Keratinocyte (primary cell): ENCODE measurements at regions not wholly inside any gene's neighbourhood (a gene's known extent, or its start where the extent isn't known, plus 50 kb on each side); places are given as distances from the start of the nearest gene placed in this dataset.

Experiments used
- DNase-seq: peaks from one replicate; pipeline ENCODE4 v3.0.0-alpha.2; 2011; ENCODE audit warnings: low read depth, missing footprints, low spot score
- FAIRE-seq: peaks from 2 replicates; lab custom pipeline; 2011; peaks lifted over from hg19 to GRCh38; lab: Jason Lieb, UNC
- H2AFZ ChIP-seq: 2 replicates; pipeline ENCODE4 v1.6.0; 2012; ENCODE audit warnings: low read length, control low read depth, inconsistent platforms; ENCODE audit not compliant: control insufficient read depth
- H3K27ac ChIP-seq: 2 replicates; pipeline ENCODE4 v1.5.1; 2011; ENCODE audit warnings: low read length; ENCODE audit not compliant: control insufficient read depth, insufficient read depth
- H3K27me3 ChIP-seq: 3 replicates; pipeline ENCODE4 v1.6.0; 2011; ENCODE audit warnings: low read length; ENCODE audit not compliant: control insufficient read depth, insufficient read depth; ENCODE audit errors: extremely low read depth
- H3K36me3 ChIP-seq, 2 experiments: 2 replicates in 1 of 2; 3 replicates in 1 of 2; pipeline ENCODE4 v1.5.1; 2011; ENCODE audit warnings: low read length in 2 of 2, mild to moderate bottlenecking in 1 of 2; ENCODE audit not compliant: control insufficient read depth in 2 of 2, insufficient read depth in 2 of 2; ENCODE audit errors: extremely low read depth in 1 of 2
- H3K4me1 ChIP-seq: 3 replicates; pipeline ENCODE4 v1.5.1; 2011; ENCODE audit warnings: low read length; ENCODE audit not compliant: control insufficient read depth, insufficient read depth; ENCODE audit errors: extremely low read depth
- H3K4me2 ChIP-seq: 3 replicates; pipeline ENCODE4 v1.6.0; 2011; ENCODE audit warnings: low read depth, low read length; ENCODE audit not compliant: control insufficient read depth, insufficient read depth; ENCODE audit errors: extremely low read depth
- H3K4me3 ChIP-seq, 3 experiments: fragments of 200-600 bp in 1 of 3; sonication (generic) in 1 of 3; 2 replicates in 2 of 3; 3 replicates in 1 of 3; pipeline ENCODE4 v1.5.1; 2011 to 2016; ENCODE audit warnings: low read length in 3 of 3, mild to moderate bottlenecking in 3 of 3, control low read depth in 2 of 3, inconsistent platforms in 1 of 3, low read depth in 1 of 3, mixed read lengths in 1 of 3, mixed run types in 1 of 3, moderate library complexity in 1 of 3; ENCODE audit not compliant: control insufficient read depth in 2 of 3, insufficient read depth in 2 of 3; ENCODE audit errors: extremely low read depth in 1 of 3
- H3K79me2 ChIP-seq: 2 replicates; pipeline ENCODE4 v1.6.0; 2012; ENCODE audit warnings: low read length; ENCODE audit not compliant: control insufficient read depth, insufficient read depth
- H3K9ac ChIP-seq: 3 replicates; pipeline ENCODE4 v1.6.0; 2011; ENCODE audit warnings: low read length; ENCODE audit not compliant: control insufficient read depth, insufficient read depth; ENCODE audit errors: extremely low read depth
- H3K9me1 ChIP-seq: 3 replicates; pipeline ENCODE4 v1.6.0; 2011; ENCODE audit warnings: low read length; ENCODE audit not compliant: control insufficient read depth, insufficient read depth; ENCODE audit errors: extremely low read depth
- H3K9me3 ChIP-seq: 2 replicates; pipeline ENCODE4 v1.5.1; 2012; ENCODE audit warnings: low read depth, low read length; ENCODE audit not compliant: control insufficient read depth
- H4K20me1 ChIP-seq: 3 replicates; pipeline ENCODE4 v1.6.0; 2011; ENCODE audit warnings: low read length; ENCODE audit not compliant: control insufficient read depth, insufficient read depth; ENCODE audit errors: extremely low read depth
- EZH2 ChIP-seq: IDR thresholded peaks from one replicate; pipeline ENCODE4 v1.6.1; 2012; ENCODE audit warnings: inconsistent platforms, mild to moderate bottlenecking, low read length, moderate library complexity
- dilution Hi-C: fragments of 300-500 bp; cut with MboI; formaldehyde crosslinking; loops from one replicate; pipeline ENCODE4 v1.7.0; 2020; ENCODE audit warnings: low sequenced_read_pairs; ENCODE audit not compliant: extremely low pct_ligation_motif_present
- TF ChIP-seq, protein P1 (sequence below), 3 experiments: IDR thresholded peaks in 1 of 3; conservative IDR thresholded peaks in 1 of 3; optimal IDR thresholded peaks in 1 of 3; 2 replicates in 2 of 3; 3 replicates in 1 of 3; pipeline versions ENCODE3 to v1.5.1; 2011; ENCODE audit warnings: low read length in 3 of 3, mild to moderate bottlenecking in 3 of 3, moderate library complexity in 2 of 3, control low read depth in 1 of 3, inconsistent platforms in 1 of 3; ENCODE audit not compliant: insufficient read depth in 2 of 3; ENCODE audit errors: extremely low read depth in 1 of 3

DNA sequence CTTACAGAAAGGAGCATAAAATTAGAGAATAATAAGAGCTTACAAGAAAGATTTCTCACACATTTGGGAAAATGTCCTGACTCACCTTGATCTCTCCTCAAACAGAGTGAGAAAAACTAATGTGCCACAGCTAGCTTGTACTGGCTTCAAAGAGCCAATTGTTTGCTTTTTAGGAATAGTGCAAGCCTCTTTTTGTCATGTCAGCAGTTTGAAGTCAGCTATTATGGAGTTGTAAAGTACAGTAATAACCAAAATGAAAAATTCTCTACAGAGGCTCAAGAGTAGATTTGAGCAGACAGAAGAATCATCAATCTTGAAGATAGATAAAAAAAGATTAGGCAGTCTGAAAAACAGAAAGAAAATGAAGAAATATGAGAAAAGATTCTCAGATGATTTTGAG lies 313.4 kb upstream of the GPR149 start:
- Histone ChIP-seq H3K4me3 (no peak overlapping the region), H3K4me1 (no peaks in the 10 kb centered on the region), H4K20me1 (no peaks in the 10 kb centered on the region), H3K27me3 (no peaks in the 10 kb centered on the region), H3K9me1 (no peaks in the 10 kb centered on the region), H2AFZ (no peak overlapping the region), H3K4me2 (no peak overlapping the region), H3K79me2 (no peaks in the 10 kb centered on the region), H3K36me3 (no peaks in the 10 kb centered on the region), H3K9ac (no peak overlapping the region), H3K9me3 (no peaks in the 10 kb centered on the region), H3K27ac (no peak overlapping the region)
- no peak for TF ChIP-seq EZH2
- TF ChIP-seq, protein P1, sequence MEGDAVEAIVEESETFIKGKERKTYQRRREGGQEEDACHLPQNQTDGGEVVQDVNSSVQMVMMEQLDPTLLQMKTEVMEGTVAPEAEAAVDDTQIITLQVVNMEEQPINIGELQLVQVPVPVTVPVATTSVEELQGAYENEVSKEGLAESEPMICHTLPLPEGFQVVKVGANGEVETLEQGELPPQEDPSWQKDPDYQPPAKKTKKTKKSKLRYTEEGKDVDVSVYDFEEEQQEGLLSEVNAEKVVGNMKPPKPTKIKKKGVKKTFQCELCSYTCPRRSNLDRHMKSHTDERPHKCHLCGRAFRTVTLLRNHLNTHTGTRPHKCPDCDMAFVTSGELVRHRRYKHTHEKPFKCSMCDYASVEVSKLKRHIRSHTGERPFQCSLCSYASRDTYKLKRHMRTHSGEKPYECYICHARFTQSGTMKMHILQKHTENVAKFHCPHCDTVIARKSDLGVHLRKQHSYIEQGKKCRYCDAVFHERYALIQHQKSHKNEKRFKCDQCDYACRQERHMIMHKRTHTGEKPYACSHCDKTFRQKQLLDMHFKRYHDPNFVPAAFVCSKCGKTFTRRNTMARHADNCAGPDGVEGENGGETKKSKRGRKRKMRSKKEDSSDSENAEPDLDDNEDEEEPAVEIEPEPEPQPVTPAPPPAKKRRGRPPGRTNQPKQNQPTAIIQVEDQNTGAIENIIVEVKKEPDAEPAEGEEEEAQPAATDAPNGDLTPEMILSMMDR (optimal IDR thresholded peaks at IDR 0.05 in 1 of 3, IDR thresholded peaks at IDR 0.05 in 1 of 3, conservative IDR thresholded peaks at IDR 0.05 in 1 of 3; ENCODE audit: extremely low read depth in 1 of 3, insufficient read depth in 2 of 3, low read length in 3 of 3), result no peak
- DNase-seq (no peak), FAIRE-seq (no peak)
- dilution Hi-C loops, result no loop called here

DNA sequence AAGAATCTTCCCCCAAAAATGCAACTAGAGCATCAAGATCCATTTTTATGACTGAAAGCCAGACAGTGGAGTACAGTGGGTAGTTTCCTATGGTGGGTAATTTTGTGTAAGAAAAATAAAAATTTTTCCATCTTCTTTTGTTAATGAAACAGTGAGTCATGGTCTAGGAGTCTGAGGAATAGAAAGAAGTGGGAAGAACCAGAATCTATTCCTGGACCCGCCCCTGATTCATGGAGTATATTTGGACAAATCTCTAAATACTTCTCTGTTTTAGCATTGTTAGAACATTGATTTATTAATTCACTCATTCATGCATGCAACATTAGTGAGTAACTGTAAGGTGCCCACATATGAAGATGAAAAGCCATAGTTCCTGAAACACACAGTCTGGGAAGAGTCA lies 304.5 kb upstream of the GPR149 start:
- no peak for TF ChIP-seq EZH2
- TF ChIP-seq, protein P1 (optimal IDR thresholded peaks at IDR 0.05 in 1 of 3, IDR thresholded peaks at IDR 0.05 in 1 of 3, conservative IDR thresholded peaks at IDR 0.05 in 1 of 3; ENCODE audit: extremely low read depth in 1 of 3, insufficient read depth in 2 of 3, low read length in 3 of 3), result no peak
- FAIRE-seq, result no peak

More for the DNA sequence above, 304.5 kb upstream of the GPR149 start:
- H2AFZ ChIP-seq, result no peak overlapping the region
- dilution Hi-C loops, result no loop called here
- H3K27me3 ChIP-seq, result no peaks in the 10 kb centered on the region
- H3K79me2 ChIP-seq, result no peaks in the 10 kb centered on the region
- no peaks in the 10 kb centered on the region for H4K20me1 ChIP-seq
- no peaks in the 10 kb centered on the region for H3K9me1 ChIP-seq
- H3K4me2 ChIP-seq, result no peak overlapping the region
- H3K36me3 ChIP-seq, result no peaks in the 10 kb centered on the region
- no peaks in the 10 kb centered on the region for H3K4me1 ChIP-seq
- no peaks in the 10 kb centered on the region for H3K9me3 ChIP-seq
- no peak overlapping the region for H3K9ac ChIP-seq
- no peak for DNase-seq
- no peak overlapping the region for H3K27ac ChIP-seq
- H3K4me3 ChIP-seq, result no peak overlapping the region
